Hepatocyte (in vitro differentiated cells): ENCODE measurements at regions not wholly inside any gene's neighbourhood (a gene's known extent, or its start where the extent isn't known, plus 50 kb on each side); places are given as distances from the start of the nearest gene placed in this dataset.
"Not testable (repeated sequence)": the region's sequence is repeated elsewhere in the genome, so short reads cannot be mapped to it uniquely, and the experiment has no call there.

Experiments
- DNase-seq: peaks from one replicate; pipeline ENCODE4 v3.0.0-alpha.2; 2016; ENCODE audit warnings: low spot score
- H2AFZ ChIP-seq: fragments of 200-600 bp; sonication (generic); 2 replicates; pipeline ENCODE4 v1.6.0; 2016; ENCODE audit warnings: antibody characterized with exemption, mild to moderate bottlenecking
- H3K27ac ChIP-seq: fragments of 200-600 bp; sonication (generic); 2 replicates; pipeline ENCODE4 v1.5.1; 2016; ENCODE audit warnings: mild to moderate bottlenecking
- H3K27me3 ChIP-seq: fragments of 200-600 bp; sonication (generic); 2 replicates; pipeline ENCODE4 v1.6.1; 2016
- H3K36me3 ChIP-seq: fragments of 200-600 bp; sonication (generic); replicated peaks from 2 replicates; pipeline ENCODE4 v1.5.1; 2016; ENCODE audit warnings: low read depth; ENCODE audit not compliant: insufficient read depth
- H3K4me1 ChIP-seq: fragments of 200-600 bp; sonication (generic); 2 replicates; pipeline ENCODE4 v1.5.1; 2016; ENCODE audit warnings: mild to moderate bottlenecking, moderate library complexity; ENCODE audit not compliant: insufficient read depth
- H3K4me2 ChIP-seq: fragments of 200-600 bp; sonication (generic); 2 replicates; pipeline ENCODE4 v1.6.0; 2016
- H3K4me3 ChIP-seq: fragments of 200-600 bp; sonication (generic); 2 replicates; pipeline ENCODE4 v1.5.1; 2016; ENCODE audit warnings: mild to moderate bottlenecking
- H3K79me2 ChIP-seq: fragments of 200-600 bp; sonication (generic); 2 replicates; pipeline ENCODE4 v1.6.0; 2017; ENCODE audit warnings: mild to moderate bottlenecking
- H3K9me2 ChIP-seq: fragments of 200-600 bp; sonication (generic); replicated peaks from 2 replicates; pipeline ENCODE4 v1.6.0; 2017; ENCODE audit warnings: mild to moderate bottlenecking; ENCODE audit not compliant: insufficient read depth
- H3K9me3 ChIP-seq: fragments of 200-600 bp; sonication (generic); 2 replicates; pipeline ENCODE4 v1.5.1; 2016; ENCODE audit warnings: low read depth, mild to moderate bottlenecking
- H4K20me1 ChIP-seq: fragments of 200-600 bp; sonication (generic); 2 replicates; pipeline ENCODE4 v1.6.0; 2016; ENCODE audit warnings: mild to moderate bottlenecking; ENCODE audit not compliant: insufficient read depth, poor library complexity, severe bottlenecking
- CTCF ChIP-seq: fragments of 200-600 bp; sonication (generic); IDR thresholded peaks from 2 replicates; pipeline ENCODE4 v1.5.1; 2016; ENCODE audit warnings: antibody characterized with exemption, mild to moderate bottlenecking; ENCODE audit not compliant: poor library complexity
- EZH2 ChIP-seq: fragments of 200-600 bp; sonication (generic); IDR thresholded peaks from 2 replicates; pipeline ENCODE4 v1.6.1; 2016; ENCODE audit warnings: antibody characterized with exemption, mild to moderate bottlenecking, borderline replicate concordance
- EZH2phosphoT487 ChIP-seq: fragments of 200-600 bp; sonication (generic); IDR thresholded peaks from one replicate; pipeline ENCODE4 v1.6.1; 2018; ENCODE audit warnings: antibody characterized with exemption, mild to moderate bottlenecking, low read depth, moderate library complexity; ENCODE audit not compliant: unreplicated experiment, severe bottlenecking
- WGBS: methylation state at CpG from one replicate; pipeline ENCODE4 v1.1.6; 2016; ENCODE audit warnings: low lambda C conversion rate; ENCODE audit errors: missing lambda C conversion rate; 5-methylcytosine and 5-hydroxymethylcytosine counted together

DNA sequence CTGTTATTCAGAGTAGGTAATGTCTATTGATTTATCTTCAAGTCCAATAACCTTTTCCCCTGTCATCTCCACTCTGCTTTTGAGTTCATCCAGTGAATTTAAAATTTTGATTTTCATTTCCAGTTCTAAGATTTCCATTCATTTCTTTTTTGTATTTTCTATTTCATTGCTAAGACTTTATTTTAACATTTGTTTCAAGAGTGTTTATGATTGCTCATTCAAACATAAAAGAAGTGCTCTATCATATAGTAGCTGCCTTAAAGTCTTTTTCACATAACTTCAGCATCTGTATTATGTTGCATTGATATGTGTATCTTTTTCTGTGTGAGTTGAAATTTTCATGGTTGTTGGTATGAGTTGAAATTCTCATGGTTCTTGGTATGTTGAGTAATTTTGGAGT lies 341.6 kb downstream of the SOX4 start:
- TF ChIP-seq EZH2phosphoT487 = no peak
- TF ChIP-seq EZH2 = no peak
- TF ChIP-seq CTCF = no peak
- no peaks in the 10 kb centered on the region for H3K9me2 ChIP-seq
- H3K79me2 ChIP-seq = no peaks in the 10 kb centered on the region
- no peaks in the 10 kb centered on the region for H3K9me3 ChIP-seq
- H3K4me3 ChIP-seq = no peak overlapping the region
- no peaks in the 10 kb centered on the region for H3K4me1 ChIP-seq
- no peaks in the 10 kb centered on the region for H4K20me1 ChIP-seq
- H3K27ac ChIP-seq = no peak overlapping the region
- no peaks in the 10 kb centered on the region for H3K36me3 ChIP-seq
- no peaks in the 10 kb centered on the region for H3K27me3 ChIP-seq
- DNase-seq = no peak
- H3K4me2 ChIP-seq = no peak overlapping the region
- no peak overlapping the region for H2AFZ ChIP-seq

GRCh38 chr6:21935561-21936028 lies 342.0 kb downstream of the SOX4 start:
- DNase-seq = no peak
- Histone ChIP-seq H3K9me3 (no peaks in the 10 kb centered on the region), H3K27ac (no peak overlapping the region), H3K9me2 (no peaks in the 10 kb centered on the region), H3K4me2 (no peak overlapping the region), H4K20me1 (no peaks in the 10 kb centered on the region), H3K79me2 (no peaks in the 10 kb centered on the region), H3K4me1 (no peaks in the 10 kb centered on the region), H3K4me3 (no peak overlapping the region), H3K27me3 (no peaks in the 10 kb centered on the region), H2AFZ (no peak overlapping the region), H3K36me3 (no peaks in the 10 kb centered on the region)
- WGBS = 54% methylated on average over 2 of the region's 2 CpGs
- TF ChIP-seq EZH2phosphoT487 (no peak), CTCF (peak; percentile 47), EZH2 (no peak)

- Histone ChIP-seq H3K27ac (no peak overlapping the region), H3K4me3 (no peak overlapping the region), H3K36me3 (no peaks in the 10 kb centered on the region), H3K9me2 (no peaks in the 10 kb centered on the region), H2AFZ (no peak overlapping the region), H3K9me3 (no peaks in the 10 kb centered on the region), H3K4me2 (no peak overlapping the region), H3K4me1 (no peaks in the 10 kb centered on the region), H3K27me3 (no peaks in the 10 kb centered on the region), H4K20me1 (no peaks in the 10 kb centered on the region), H3K79me2 (no peaks in the 10 kb centered on the region)
- WGBS = 89% methylated on average over 6 of the region's 6 CpGs
- no peak for DNase-seq
- TF ChIP-seq EZH2 (no peak), EZH2phosphoT487 (no peak), CTCF (no peak)
Measured at GRCh38 chr6:21937466-21937865, 343.9 kb downstream of the SOX4 start.

DNA sequence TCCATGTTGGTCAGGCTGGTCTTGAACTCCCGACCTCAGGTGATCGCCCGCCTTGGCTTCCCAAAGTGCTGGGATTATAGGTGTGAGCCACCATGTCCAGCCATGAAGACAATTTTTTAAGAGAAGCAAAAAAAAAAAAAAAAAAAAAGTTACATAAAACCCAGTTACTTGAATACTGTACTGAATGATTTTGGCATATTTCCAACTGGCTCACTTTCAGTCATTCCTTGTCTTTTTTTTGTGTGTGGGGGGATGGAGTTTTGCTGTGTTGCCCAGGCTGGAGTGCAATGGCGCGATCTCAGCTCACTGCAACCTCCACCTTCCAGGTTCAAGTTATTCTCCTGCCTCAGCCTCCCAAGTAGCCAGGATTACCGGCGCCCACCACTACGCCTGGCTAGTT lies 345.5 kb downstream of the SOX4 start:
- H3K4me2 ChIP-seq, H3K4me1 ChIP-seq, H2AFZ ChIP-seq, H4K20me1 ChIP-seq, DNase-seq, H3K27ac ChIP-seq, H3K9me3 ChIP-seq, H3K27me3 ChIP-seq, H3K4me3 ChIP-seq, H3K79me2 ChIP-seq, H3K36me3 ChIP-seq, H3K9me2 ChIP-seq: not testable (repeated sequence)
- 91% methylated on average over 8 of the region's 8 CpGs for WGBS
